Activated T-cell treated with anti-CD3 and anti-CD28 coated beads, Interleukin-2, amount 50 U/mL, for 72 hours (primary cell): ENCODE measurements at regions not wholly inside any gene's neighbourhood (a gene's known extent, or its start where the extent isn't known, plus 50 kb on each side); places are given as distances from the start of the nearest gene placed in this dataset.

ENCODE experiments used
- ATAC-seq, 2 donors: fragments of 150-1000 bp; cut with Tn5 transposase; replicated peaks in 1 of 2; 2 replicates each; pipeline ENCODE4 v1.10.0; 2021; ENCODE audit warnings: moderate library complexity in 2 of 2, mild to moderate bottlenecking in 1 of 2
- DNase-seq, 2 donors: peaks; one replicate each; pipeline ENCODE4 v3.0.0; 2021 to 2022; ENCODE audit warnings: mixed read lengths in 1 of 2
- H3K27ac Mint-ChIP-seq: one replicate; pipeline ENCODE4 v1.8.0; 2022; ENCODE audit warnings: mild to moderate bottlenecking, moderate library complexity, mixed read lengths
- H3K27me3 Mint-ChIP-seq: one replicate; pipeline ENCODE4 v1.8.0; 2022; ENCODE audit warnings: low read depth, mixed read lengths
- H3K36me3 Mint-ChIP-seq, 2 donors: one replicate each; pipeline ENCODE4 v1.8.0; 2022; ENCODE audit warnings: mixed read lengths in 2 of 2, mild to moderate bottlenecking in 1 of 2; ENCODE audit not compliant: insufficient read depth in 2 of 2
- H3K4me1 Mint-ChIP-seq: one replicate; pipeline ENCODE4 v1.8.0; 2022; ENCODE audit warnings: low read depth, mixed read lengths
- H3K4me3 Mint-ChIP-seq, 2 donors: one replicate each; pipeline ENCODE4 v1.8.0; 2022; ENCODE audit warnings: mild to moderate bottlenecking in 2 of 2, mixed read lengths in 2 of 2, moderate library complexity in 2 of 2
- H3K9me3 Mint-ChIP-seq, 2 donors: one replicate each; pipeline ENCODE4 v1.8.0; 2022; ENCODE audit warnings: mixed read lengths in 2 of 2

GRCh38 chr9:32304495-32304894 is 79.9 kb upstream of the ACO1 start:
- no peak for ATAC-seq

DNA sequence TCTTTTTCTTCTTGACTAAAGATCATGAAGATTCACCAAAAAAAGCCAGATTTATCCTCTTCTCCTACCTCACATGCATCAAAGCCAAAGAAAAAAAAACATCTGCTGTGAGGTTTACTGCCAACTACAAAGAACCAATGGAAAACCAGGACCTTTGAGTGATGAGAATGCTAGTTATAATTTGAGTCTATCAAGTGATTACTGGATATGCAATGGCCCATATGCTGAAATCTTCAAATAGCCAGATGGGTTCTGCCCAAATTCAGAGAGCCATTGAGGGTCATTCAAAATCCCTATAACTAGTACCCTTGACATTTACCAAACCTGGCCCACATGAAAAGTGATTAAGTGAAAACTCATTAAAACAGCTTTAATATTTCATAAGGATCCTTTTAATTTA is 78.4 kb upstream of the ACO1 start:
- H3K36me3 Mint-ChIP-seq = peaks cover 0 to 2% of the 10 kb centered on the region in 2 donors
- peaks cover 7% of the 10 kb centered on the region for H3K27me3 Mint-ChIP-seq
- ATAC-seq (no peak), DNase-seq (no peak)
- no peaks in the 10 kb centered on the region for H3K4me1 Mint-ChIP-seq
- H3K27ac Mint-ChIP-seq = no peak overlapping the region
- H3K9me3 Mint-ChIP-seq = peaks cover 1 to 4% of the 10 kb centered on the region in 2 donors
- H3K4me3 Mint-ChIP-seq = no peak overlapping the region

More at GRCh38 chr9:32304495-32304894, 79.9 kb upstream of the ACO1 start:
- Mint-ChIP-seq H3K36me3 (peaks cover 0 to 2% of the 10 kb centered on the region in 2 donors), H3K4me3 (no peak overlapping the region), H3K27ac (no peak overlapping the region), H3K27me3 (peaks cover 7% of the 10 kb centered on the region), H3K9me3 (peaks cover 1 to 4% of the 10 kb centered on the region in 2 donors), H3K4me1 (no peaks in the 10 kb centered on the region)
- no peak for DNase-seq

- no peak for DNase-seq
- no peak for ATAC-seq
- Mint-ChIP-seq H3K27me3 (peaks cover 10% of the 10 kb centered on the region), H3K9me3 (peaks cover 3 to 7% of the 10 kb centered on the region in 2 donors), H3K36me3 (no peaks in the 10 kb centered on the region), H3K4me1 (no peaks in the 10 kb centered on the region), H3K27ac (no peak overlapping the region), H3K4me3 (no peak overlapping the region)
Measured at GRCh38 chr9:32319312-32319929, 65.0 kb upstream of the ACO1 start.

GRCh38 chr9:32322622-32323021 is 61.8 kb upstream of the ACO1 start:
- DNase-seq = no peak
- H3K27ac Mint-ChIP-seq = no peak overlapping the region
- no peak overlapping the region for H3K4me3 Mint-ChIP-seq
- no peak for ATAC-seq
- no peaks in the 10 kb centered on the region for H3K4me1 Mint-ChIP-seq
- no peaks in the 10 kb centered on the region for H3K9me3 Mint-ChIP-seq
- H3K27me3 Mint-ChIP-seq = peaks cover 16% of the 10 kb centered on the region
- H3K36me3 Mint-ChIP-seq = no peaks in the 10 kb centered on the region

DNA sequence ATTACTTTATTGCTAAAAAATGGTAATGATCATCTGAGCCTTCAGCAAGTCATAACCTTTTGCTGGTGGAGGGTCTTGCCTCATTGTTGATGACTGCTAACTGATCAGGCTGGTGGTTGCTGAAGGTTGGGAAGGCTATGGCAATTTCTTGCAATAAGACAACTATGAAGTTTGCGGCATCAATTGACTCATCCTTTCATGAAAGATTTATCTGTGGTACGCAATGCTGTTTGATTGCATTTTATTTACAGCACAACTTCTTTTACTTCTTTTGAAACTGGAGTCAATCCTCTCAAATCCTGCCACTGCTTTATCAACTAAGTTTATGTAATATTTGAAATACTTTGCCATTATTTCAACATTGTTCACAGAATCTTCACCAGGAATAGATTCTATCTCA is 58.3 kb upstream of the ACO1 start:
- ATAC-seq (no peak), DNase-seq (no peak)
- Mint-ChIP-seq H3K9me3 (no peaks in the 10 kb centered on the region), H3K4me3 (no peak overlapping the region), H3K4me1 (no peaks in the 10 kb centered on the region), H3K27ac (no peak overlapping the region), H3K27me3 (peaks cover 16% of the 10 kb centered on the region), H3K36me3 (no peaks in the 10 kb centered on the region)

DNA sequence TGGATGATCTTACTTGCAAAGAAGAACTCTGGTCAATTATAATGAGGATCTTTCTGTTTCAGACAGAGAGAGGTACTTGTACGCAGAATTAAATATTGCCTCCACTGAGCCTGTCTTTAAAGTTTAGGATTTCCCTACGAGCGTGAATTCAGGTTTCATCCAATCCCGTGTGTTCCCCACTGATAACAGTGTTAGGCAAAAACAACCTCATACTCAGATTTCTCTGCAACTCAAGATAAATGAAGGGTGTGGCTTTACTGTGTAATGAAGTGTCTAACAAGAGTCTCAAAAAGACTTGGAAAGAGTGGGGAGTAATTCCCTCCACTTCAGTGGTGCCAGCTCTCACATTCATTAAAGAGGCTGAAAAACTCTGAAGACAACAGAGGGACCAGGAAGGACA is 53.2 kb upstream of the ACO1 start:
- DNase-seq (no peak), ATAC-seq (no peak)
- H3K27ac Mint-ChIP-seq = no peak overlapping the region
- H3K36me3 Mint-ChIP-seq = no peaks in the 10 kb centered on the region
- H3K9me3 Mint-ChIP-seq = no peaks in the 10 kb centered on the region
- H3K4me3 Mint-ChIP-seq = no peak overlapping the region
- H3K27me3 Mint-ChIP-seq = peaks cover 5% of the 10 kb centered on the region
- no peaks in the 10 kb centered on the region for H3K4me1 Mint-ChIP-seq

- ATAC-seq = no peak
Measured at GRCh38 chr9:32334112-32334511, 50.3 kb upstream of the ACO1 start.

More at GRCh38 chr9:32334112-32334511, 50.3 kb upstream of the ACO1 start:
- H3K27me3 Mint-ChIP-seq = no peaks in the 10 kb centered on the region
- no peaks in the 10 kb centered on the region for H3K9me3 Mint-ChIP-seq
- H3K36me3 Mint-ChIP-seq = no peaks in the 10 kb centered on the region
- no peak overlapping the region for H3K4me3 Mint-ChIP-seq
- no peak for DNase-seq
- no peak overlapping the region for H3K27ac Mint-ChIP-seq
- no peaks in the 10 kb centered on the region for H3K4me1 Mint-ChIP-seq
